WTC11 (cell line): ENCODE measurements at regions not wholly inside any gene's neighbourhood (a gene's known extent, or its start where the extent isn't known, plus 50 kb on each side); places are given as distances from the start of the nearest gene placed in this dataset.

Experiments
- MAX ChIP-seq: sonication (generic); formaldehyde crosslinking; IDR thresholded peaks from 2 replicates; pipeline ENCODE4 v1.8.0; 2022; ENCODE audit warnings: mild to moderate bottlenecking, missing genetic modification reagents
- TF ChIP-seq, protein P1 (sequence below): sonication (generic); formaldehyde crosslinking; IDR thresholded peaks from 2 replicates; pipeline ENCODE4 v1.8.1; 2022; ENCODE audit warnings: mild to moderate bottlenecking, moderate library complexity, missing genetic modification reagents

- TF ChIP-seq, protein P1, sequence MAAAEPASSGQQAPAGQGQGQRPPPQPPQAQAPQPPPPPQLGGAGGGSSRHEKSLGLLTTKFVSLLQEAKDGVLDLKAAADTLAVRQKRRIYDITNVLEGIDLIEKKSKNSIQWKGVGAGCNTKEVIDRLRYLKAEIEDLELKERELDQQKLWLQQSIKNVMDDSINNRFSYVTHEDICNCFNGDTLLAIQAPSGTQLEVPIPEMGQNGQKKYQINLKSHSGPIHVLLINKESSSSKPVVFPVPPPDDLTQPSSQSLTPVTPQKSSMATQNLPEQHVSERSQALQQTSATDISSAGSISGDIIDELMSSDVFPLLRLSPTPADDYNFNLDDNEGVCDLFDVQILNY (CRISPR knock-in tag), result no peak
- TF ChIP-seq MAX (CRISPR knock-in tag), result no peak
Observed at GRCh38 chr12:105485321-105485910, 154.9 kb downstream of the C12orf75 start.
